Posterior cingulate gyrus (tissue), 11 donors: ENCODE measurements at regions not wholly inside any gene's neighbourhood (a gene's known extent, or its start where the extent isn't known, plus 50 kb on each side); places are given as distances from the start of the nearest gene placed in this dataset.
"Not testable (repeated sequence)": the region's sequence is repeated elsewhere in the genome, so short reads cannot be mapped to it uniquely, and the experiment has no call there.

Experiments
- DNase-seq, 10 donors: peaks; one replicate each; pipeline versions ENCODE4 v3.0.0 to v3.0.0-alpha.2; 2020 to 2021; ENCODE audit warnings: mixed read lengths in 3 of 10
- intact Hi-C: fragments of 100-400 bp; cut with DNase I; formaldehyde crosslinking; loops from one replicate; pipeline ENCODE4 v1.15.1; 2023

DNA sequence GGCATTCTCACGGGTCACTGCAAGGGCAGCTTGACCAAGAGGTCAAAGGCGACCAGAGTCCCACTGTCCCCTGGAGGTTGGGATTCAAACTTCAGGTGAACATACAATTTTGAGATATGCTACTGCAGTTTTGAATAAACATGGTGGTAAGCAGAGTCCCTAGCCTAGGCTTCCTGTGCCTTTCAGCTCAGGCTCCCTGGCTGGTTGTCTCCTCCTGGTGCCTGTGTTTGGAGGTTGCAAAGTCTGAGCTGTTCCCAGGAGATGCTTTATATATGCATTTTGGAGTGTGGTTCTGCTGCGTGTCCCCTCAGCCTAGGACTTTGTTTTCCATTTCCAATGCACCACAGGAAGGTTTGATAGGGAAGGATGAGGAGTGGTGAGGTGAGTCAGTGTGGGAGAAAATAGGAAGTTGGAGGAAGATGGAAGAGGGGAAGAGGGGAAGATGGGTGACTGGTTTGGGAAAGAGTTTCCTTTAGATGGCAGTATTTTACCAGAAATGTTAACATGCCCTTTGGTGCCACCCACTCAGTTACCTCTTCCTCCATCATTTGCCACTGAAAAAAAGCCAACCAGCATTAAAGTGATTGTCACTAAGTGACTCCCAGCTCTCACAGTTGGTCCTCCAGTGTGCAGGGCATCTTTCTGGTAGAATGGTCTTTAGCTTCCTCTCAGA, 211.7 kb upstream of the AGTR2 start:
- intact Hi-C loops: no loop called here
- DNase-seq: no peak

DNA sequence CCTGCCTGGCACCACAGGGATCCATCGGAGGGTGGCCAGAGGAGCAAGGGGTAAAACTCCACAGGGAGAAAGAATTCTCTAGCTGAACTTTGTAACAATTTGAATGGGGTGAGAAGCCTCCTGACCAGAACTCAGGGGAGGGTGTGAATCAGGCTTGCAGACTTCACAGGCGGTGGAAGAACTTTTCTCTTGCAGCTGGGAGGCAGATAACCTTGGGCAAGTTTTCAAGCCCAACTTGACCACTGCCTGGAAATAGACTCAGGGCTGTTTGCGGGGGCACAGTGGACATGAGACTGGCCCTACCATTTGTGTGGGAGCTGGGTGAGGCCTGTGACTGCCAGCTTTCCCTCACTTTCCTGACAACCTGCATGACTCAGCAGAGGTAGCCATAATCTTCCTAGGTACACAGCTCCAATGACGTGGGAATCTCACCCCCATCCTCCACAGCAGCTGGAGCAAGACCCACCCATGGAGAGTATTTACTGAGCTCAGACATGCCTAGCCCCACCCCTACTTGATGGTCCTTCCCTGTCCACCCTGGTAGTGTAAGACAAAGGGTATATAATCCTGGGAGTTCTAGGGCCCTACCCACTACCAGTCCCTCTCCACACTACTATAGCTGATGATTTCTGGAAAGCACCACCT, 210.0 kb upstream of the AGTR2 start:
- intact Hi-C loops: no loop called here
- no peak for DNase-seq

DNA sequence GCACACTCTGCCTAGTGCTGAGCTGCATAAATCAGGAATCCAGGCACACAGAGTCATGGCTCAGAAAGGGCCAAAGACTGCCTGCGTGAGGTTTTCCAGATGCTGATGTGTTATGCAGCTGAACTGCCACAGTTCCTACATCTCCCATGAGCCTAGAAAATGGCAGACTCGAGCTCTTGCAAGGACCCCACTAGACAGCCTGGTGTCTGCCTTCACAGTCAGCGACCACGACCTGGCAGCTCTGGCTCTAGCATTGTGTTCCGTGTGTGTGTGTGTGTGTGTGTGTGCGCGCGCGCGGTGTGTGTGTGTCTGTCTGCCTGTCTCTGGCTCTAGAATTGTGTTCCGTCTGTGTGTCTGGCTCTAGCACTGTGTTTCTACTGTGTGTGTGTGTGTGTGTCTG, 203.6 kb upstream of the AGTR2 start:
- no peak for DNase-seq
- intact Hi-C loops: no loop called here

DNA sequence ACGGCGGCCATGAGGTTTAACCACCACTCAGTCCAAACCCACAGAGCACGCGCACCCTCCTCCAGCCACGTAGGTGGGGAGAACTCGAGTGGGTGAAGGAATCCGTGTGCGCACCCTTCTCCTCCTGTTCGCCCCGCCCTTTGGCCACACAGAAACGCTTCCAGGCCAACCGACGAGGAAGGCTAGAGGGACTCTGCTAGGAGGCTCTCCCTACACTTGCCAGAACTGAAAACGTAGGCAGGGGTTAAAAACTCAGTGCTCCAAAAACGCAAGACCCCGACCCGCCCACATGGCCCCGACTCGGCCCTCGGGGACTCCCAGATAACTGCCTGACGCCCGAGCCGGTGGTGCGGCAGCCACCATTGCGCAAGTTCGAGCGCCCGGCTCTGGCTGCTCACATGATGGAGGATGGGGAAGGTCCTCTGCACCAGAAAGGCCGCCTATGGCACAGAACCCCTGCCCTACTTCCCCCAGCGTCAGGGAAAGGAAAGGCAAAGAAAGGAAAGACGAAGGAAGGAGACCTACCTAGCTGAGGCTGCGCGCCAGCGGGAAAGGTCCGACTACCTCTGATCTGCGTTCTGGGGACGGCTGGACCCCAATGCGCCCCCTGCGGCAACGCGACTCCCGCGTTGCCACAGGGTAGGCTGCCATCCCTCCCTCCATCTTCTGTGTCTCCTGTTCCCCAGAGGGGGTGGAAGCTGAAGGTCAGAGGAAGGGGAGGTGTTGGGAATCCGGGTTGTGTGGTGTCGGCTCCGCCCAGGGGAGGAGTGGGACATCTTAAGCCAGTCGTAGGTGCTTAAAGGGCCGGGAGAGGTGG, 201.9 kb upstream of the AGTR2 start:
- intact Hi-C loops: no loop called here
- DNase-seq: peak in 8 of 10 donors; percentile 23 to 92 (median 58)

DNA sequence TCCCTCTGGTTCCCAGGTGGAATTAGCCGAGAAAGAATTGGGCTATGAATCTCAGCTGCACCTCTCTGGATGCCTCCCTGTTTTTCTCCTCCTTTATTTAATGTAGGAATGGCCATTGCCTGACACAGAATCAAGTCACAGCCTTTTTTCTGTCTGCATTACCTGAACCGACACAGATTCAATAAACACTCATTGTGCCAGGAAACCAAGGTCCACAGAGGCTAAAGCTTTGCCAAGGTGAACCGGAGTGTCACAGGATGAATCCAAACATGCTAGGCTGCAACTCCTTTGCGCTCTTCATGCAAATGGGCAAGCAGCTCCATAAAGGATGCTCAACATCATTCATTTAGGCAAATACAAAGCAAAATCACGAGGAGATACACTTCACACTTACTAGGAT, 199.8 kb upstream of the AGTR2 start:
- no peak for DNase-seq
- intact Hi-C loops: no loop called here

DNA sequence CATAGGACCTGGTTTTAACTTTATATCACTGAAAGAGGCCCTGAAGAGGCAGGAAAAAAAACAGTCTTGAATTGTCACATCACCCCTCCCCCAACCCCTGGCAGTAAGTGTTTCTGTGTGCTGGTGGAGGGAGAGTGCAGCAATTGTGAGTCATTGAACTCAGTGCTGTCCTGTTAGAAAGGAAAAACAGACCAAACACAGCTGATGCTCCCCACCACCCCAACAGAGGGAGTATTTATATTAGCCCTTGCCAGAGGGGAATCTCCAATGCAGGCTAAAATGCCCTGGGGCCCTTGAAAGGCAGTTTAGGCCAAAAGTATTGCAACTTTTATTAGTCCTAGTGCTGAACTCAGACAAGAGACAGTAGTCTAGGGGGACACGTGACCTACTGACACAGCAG, 197.8 kb upstream of the AGTR2 start:
- intact Hi-C loops: no loop called here
- DNase-seq: no peak

DNA sequence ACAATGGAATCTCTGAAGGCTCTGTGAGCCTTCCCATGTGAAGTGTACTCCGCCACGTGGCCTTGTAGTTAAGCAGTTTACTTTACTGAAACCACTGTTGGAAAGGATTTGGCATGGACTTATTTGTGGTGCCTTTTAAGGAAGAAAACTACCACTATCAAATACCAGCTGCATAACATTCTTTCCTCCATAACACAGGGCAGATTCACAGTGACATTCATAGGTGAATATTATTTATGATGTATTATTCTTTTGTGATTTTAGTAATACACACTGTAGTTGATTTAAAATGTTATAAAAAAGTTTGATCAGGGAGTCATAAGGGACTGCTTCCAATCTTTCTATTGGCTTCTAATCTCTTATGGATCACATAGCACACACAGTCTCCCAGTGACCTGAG, 192.5 kb upstream of the AGTR2 start:
- no peak for DNase-seq
- intact Hi-C loops: no loop called here

DNA sequence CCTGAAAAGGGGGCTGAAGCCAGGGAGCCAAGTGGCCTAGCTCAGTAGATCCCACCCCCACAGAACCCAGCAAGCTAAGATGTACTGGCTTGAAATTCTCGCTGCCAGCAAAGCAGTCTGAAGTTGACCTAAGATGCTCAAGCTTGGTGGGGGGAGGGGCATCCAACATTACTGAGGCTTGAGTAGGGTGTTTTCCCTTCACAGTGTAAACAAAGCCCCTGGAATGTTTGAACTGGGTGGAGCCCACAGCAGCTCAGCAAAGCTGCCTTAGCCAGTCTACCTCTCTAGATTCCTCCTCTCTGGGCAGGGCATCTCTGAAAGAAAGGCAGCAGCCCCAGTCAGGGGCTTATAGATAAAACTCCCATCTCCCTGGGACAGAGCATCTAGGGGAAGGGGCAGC, 187.4 kb upstream of the AGTR2 start:
- DNase-seq, intact Hi-C loops: not testable (repeated sequence)

DNA sequence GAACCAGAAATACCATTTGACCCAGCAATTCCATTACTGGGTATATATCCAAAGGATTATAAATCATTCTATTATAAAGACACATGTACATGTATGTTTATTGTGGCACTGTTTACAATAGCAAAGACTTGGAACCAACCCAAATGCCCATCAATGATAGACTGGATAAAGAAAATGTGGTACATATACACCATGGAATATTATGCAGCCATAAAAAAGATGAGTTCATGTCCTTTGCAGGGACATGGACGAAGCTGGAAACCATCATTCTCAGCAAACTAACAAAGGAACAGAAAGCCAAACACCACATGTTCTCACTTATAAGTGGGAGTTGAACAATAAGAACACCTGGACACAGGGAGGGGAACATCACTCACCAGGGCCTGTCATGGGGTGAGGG, 183.1 kb upstream of the AGTR2 start:
- DNase-seq, intact Hi-C loops: not testable (repeated sequence)

DNA sequence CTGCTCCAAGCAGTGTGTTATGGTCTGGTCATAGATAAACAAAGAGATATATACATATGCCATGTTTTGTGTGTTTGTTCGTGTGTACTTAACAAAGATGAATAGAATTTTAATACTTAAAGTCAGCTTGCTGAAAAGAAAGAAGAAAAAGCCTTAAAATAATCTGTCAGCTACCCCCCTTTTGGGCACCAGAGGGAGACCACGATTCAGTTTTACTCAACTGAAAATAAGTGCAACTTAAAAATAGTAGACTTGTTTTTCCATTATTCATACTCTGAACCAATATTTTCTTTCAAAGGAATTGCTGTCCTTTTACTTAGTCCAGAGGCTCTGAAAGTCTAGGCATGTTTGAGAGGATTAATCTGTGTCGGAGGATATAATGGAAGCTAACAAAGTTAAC, 181.7 kb upstream of the AGTR2 start:
- no peak for DNase-seq
- intact Hi-C loops: no loop called here

DNA sequence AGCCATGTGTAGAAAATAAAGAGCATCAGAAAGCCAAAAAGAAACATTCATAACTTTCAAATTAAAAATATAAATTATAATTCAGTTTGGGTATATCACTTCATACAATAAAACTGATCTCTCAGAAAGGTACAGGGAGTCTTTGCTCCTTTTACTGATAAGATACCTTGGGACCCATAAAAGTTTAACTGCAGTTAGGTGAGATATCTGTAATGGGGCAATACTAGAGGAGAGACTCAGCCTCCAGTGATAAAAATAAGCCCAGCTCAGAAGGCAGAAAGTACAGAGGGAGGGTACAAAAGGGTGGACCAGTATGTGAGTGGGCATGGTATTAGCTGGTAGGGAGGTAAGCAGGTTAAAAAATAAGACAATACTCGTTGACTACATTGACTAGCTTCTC, 180.9 kb upstream of the AGTR2 start:
- intact Hi-C loops: no loop called here
- no peak for DNase-seq

DNA sequence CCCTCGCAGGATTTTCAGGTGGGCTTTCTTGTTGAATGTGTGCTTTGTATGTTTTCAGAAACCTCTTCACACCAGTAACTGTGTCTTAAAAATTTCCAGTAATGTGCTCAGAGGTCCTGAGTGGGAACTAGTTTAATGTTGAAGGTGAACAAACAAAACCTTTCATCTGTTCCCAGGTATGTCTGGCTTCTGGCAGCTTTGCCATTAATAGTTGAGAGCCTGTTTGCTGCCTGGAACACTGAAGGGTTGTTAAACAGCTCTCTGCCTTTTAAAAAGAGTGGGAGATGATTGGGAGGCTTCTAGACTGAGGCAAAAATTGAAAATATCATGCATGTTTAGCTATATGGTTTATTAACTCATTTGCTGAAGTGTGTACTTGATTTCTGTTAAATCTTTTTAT, 161.2 kb upstream of the AGTR2 start:
- DNase-seq: no peak
- intact Hi-C loops: no loop called here

DNA sequence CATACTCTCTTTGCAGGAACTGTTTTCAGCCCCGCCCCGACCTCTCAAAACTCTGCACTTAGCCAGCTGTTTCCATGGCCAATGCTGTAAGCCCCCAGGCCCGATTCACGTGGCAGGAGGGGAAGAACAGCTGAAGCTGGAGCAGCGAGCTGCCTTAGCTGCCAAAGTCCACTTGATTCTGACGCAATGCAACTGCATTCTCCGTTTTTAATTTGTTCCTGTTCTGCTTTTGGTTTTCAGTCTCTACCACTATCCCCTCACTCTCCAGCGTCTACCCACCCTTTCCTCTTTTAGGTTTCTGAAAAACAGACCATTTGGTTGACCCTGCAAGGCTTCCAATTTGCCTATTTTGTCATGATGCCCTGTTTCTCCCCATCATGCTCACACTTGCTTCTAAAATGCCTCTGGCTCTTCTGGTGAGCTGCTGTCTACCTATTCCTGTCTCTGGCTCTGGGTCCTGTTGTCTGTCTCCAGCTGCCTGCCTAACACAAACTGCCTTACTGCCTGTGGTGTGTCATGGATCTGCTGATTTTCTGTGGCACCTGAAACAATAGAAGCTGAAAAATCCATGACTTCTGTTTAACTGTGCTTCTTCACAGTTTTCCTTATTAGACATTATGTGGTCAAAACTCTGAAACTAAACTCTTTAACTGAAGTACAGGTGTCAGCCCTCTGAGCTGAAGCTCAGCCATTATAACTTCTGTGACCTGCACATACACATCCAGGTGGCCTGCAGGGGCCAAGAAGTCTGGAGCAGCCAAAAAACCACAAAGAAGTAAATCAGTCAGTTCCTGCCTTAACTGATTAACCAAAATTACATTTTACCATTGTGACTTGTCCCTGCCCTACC, 160.5 kb upstream of the AGTR2 start:
- intact Hi-C loops: no loop called here
- peak in 8 of 10 donors; percentile 9 to 80 (median 22) for DNase-seq

DNA sequence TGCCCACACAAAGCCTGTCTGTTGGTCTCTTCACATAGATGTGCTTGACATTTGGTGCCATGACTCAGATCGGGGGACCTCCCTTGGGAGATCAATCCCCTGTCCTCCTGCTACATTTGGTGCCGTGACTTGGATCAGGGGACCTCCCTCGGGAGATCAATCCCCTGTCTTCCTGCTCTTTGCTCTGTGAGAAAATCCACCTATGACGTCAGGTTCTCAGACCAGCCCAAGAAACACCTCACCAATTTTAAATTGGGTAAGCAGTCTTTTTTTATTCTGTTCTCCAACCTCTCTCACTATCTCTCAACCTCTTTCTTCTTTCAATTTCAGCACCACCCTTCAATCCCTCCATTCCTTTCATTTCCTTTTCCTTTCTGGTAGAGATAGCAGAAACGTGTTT, 159.6 kb upstream of the AGTR2 start:
- no peak for DNase-seq
- intact Hi-C loops: no loop called here

DNA sequence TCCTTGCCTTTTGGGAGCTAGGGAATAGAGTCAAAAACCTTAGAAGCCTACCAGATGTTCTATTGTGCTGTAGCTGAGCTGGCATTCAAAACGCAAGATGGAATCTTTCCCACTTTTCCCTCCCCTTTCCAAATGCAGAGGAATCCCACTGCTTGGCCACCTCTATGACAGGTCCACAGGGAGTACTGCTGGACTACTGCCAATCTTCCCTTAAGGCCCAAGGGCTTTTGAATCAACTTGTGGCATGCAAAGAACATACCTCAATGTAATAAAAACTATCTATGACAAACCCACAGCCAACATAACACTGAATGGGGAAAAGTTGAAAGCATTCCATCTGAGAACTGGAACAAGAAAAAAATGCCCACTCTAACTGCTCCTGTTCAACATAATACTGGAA, 139.2 kb upstream of the AGTR2 start:
- intact Hi-C loops: no loop called here
- no peak for DNase-seq
